GM12891 (cell line): ENCODE measurements at regions not wholly inside any gene's neighbourhood (a gene's known extent, or its start where the extent isn't known, plus 50 kb on each side); places are given as distances from the start of the nearest gene placed in this dataset.

Source experiments
- POLR2A ChIP-seq: IDR thresholded peaks from 2 replicates; pipeline ENCODE4 v1.6.1; 2011; ENCODE audit warnings: low read depth, low read length, control low read depth
- POLR2AphosphoS5 ChIP-seq: IDR thresholded peaks from 2 replicates; pipeline ENCODE4 v1.6.1; 2011; ENCODE audit warnings: low read depth, low read length, control low read depth
- POU2F2 ChIP-seq: IDR thresholded peaks from 2 replicates; pipeline ENCODE4 v1.6.1; 2011; ENCODE audit warnings: low read depth, mild to moderate bottlenecking, control low read depth, low read length, moderate library complexity
- SPI1 ChIP-seq: IDR thresholded peaks from 2 replicates; pipeline ENCODE4 v1.6.1; 2011; ENCODE audit warnings: low read depth, low read length, control low read depth
- TAF1 ChIP-seq: IDR thresholded peaks from 2 replicates; pipeline ENCODE4 v1.6.1; 2011; ENCODE audit warnings: low read depth, low read length, control low read depth

DNA sequence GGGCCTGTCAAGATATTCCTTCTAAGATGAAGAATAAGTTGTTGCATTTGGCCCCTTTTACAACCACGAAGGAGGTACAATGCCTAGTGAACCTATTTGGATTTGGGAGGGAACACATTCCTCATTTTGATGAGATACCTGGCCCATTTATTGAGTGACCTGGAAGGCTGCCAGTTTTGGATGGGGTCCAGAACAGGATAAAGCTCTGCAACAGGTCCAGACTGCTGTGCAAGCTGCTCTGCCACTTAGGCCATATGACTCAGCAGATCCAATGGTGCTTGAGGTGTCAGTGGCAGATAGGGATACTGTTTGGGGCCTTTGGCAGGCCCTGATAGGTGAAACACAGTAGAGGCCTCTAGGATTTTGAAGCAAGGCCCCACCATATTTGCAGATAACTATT lies 704.6 kb downstream of the CCSER2 start:
- TF ChIP-seq POLR2A (no peak), TAF1 (no peak), POLR2AphosphoS5 (no peak), SPI1 (no peak), POU2F2 (no peak)
